Peyer's patch (tissue), 4 donors: ENCODE measurements at regions not wholly inside any gene's neighbourhood (a gene's known extent, or its start where the extent isn't known, plus 50 kb on each side); places are given as distances from the start of the nearest gene placed in this dataset.

ENCODE experiments used
- DNase-seq, 3 donors: peaks; one replicate each; pipeline ENCODE4 v3.0.0-alpha.2; 2017 to 2019
- H3K27ac ChIP-seq, 4 donors: fragments of 200-600 bp; sonication (generic); one replicate each; pipeline ENCODE4 v1.5.1; 2016 to 2019
- H3K27me3 ChIP-seq, 2 donors: fragments of 200-600 bp; sonication (generic); one replicate each; pipeline ENCODE4 v1.5.1; 2019
- H3K36me3 ChIP-seq, 3 donors: fragments of 200-600 bp; sonication (generic); one replicate each; pipeline ENCODE4 v1.5.1; 2016 to 2019
- H3K4me1 ChIP-seq, 4 donors: fragments of 200-600 bp; sonication (generic); one replicate each; pipeline ENCODE4 v1.5.1; 2016 to 2019
- H3K4me3 ChIP-seq, 4 donors: fragments of 200-600 bp; sonication (generic); 1 replicate in 3 of 4; 2 replicates in 1 of 4; pipeline ENCODE4 v1.5.1; 2016 to 2019; ENCODE audit warnings: mild to moderate bottlenecking in 1 of 4
- H3K9me3 ChIP-seq, 4 donors: fragments of 200-600 bp; sonication (generic); one replicate each; pipeline ENCODE4 v1.5.1; 2016 to 2019; ENCODE audit warnings: mild to moderate bottlenecking in 1 of 4
- POLR2A ChIP-seq, 2 donors: fragments of 450-650 bp; IDR thresholded peaks; one replicate each; pipeline ENCODE4 v1.5.1; 2017; ENCODE audit warnings: antibody characterized with exemption in 2 of 2, mild to moderate bottlenecking in 2 of 2, moderate library complexity in 2 of 2
- TF ChIP-seq, protein P1 (sequence below), 6 experiments: fragments of 450-650 bp in 4 of 6; fragments of 200-600 bp in 2 of 6; sonication (generic) in 1 of 6; IDR thresholded peaks; one replicate each; pipeline ENCODE4 v1.5.1; 2017 to 2019; ENCODE audit warnings: antibody characterized with exemption in 6 of 6, mild to moderate bottlenecking in 3 of 6, moderate library complexity in 1 of 6

DNA sequence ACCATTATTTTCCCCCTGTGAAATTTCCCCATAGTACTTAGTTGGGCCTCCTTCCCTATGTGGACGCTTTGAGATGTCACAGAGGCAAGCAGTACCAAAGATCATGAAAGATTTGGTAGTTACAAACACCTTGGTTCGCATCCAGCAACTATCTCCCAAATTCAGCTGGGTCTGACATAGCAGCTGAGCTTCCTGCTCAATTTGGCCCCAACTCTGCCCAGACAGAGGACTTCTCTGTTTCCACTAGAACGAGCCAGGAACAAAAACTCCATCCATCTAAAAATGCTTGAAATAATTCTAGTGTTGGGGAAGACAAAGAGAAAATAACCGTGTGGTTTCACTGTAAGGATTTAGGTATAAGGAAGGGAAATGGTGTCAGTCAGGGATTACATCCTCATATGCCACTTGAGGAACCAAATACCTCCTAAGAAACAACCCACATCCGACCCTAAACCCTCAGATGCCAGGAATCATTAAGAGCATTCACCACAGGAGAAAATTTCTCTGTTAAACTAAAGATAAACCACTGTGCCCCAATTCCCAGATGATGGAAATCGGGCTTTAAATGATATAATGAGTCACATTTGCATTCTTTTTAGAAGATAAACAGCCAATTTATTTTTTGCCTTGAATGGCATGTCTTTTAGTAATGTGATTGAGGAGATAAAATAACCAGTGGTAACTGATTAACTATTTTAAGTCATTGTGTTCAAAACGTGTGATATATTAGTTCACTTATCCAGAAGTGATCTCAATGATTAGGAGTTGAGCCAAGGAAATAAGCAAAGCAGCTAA, 103.7 kb upstream of the IFNG-AS1 start:
- Histone ChIP-seq H3K9me3 (no peaks in the 10 kb centered on the region), H3K36me3 (no peaks in the 10 kb centered on the region), H3K4me1 (no peaks in the 10 kb centered on the region), H3K27me3 (no peaks in the 10 kb centered on the region), H3K4me3 (no peak overlapping the region), H3K27ac (no peak overlapping the region)
- no peak for DNase-seq
- no peak for TF ChIP-seq POLR2A (IDR thresholded peaks at IDR 0.05)
- TF ChIP-seq, protein P1, sequence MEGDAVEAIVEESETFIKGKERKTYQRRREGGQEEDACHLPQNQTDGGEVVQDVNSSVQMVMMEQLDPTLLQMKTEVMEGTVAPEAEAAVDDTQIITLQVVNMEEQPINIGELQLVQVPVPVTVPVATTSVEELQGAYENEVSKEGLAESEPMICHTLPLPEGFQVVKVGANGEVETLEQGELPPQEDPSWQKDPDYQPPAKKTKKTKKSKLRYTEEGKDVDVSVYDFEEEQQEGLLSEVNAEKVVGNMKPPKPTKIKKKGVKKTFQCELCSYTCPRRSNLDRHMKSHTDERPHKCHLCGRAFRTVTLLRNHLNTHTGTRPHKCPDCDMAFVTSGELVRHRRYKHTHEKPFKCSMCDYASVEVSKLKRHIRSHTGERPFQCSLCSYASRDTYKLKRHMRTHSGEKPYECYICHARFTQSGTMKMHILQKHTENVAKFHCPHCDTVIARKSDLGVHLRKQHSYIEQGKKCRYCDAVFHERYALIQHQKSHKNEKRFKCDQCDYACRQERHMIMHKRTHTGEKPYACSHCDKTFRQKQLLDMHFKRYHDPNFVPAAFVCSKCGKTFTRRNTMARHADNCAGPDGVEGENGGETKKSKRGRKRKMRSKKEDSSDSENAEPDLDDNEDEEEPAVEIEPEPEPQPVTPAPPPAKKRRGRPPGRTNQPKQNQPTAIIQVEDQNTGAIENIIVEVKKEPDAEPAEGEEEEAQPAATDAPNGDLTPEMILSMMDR (IDR thresholded peaks at IDR 0.05): no peak

DNA sequence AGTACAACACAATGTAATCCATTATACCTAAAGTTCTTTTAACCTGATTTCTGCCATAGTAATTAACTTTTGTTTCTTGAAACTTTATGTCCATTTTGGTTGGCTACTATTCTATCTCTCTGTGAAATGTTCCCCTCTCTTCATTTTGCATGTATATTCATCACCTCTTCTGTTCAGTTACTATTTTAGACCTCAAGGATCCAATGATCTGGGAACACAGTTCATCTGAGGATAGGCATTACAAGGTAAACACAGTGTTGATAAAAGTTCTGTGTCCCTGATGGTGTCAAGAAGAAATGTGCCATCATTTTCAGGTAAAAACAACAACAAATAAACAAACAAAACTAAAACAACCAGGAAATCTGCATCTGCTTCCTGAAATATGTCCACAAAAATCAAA, 102.2 kb upstream of the IFNG-AS1 start:
- DNase-seq: no peak
- no peak overlapping the region for H3K27ac ChIP-seq
- H3K36me3 ChIP-seq: no peaks in the 10 kb centered on the region
- no peaks in the 10 kb centered on the region for H3K9me3 ChIP-seq
- TF ChIP-seq, protein P1 (IDR thresholded peaks at IDR 0.05): no peak
- no peak for TF ChIP-seq POLR2A (IDR thresholded peaks at IDR 0.05)
- H3K4me1 ChIP-seq: no peaks in the 10 kb centered on the region
- H3K27me3 ChIP-seq: no peaks in the 10 kb centered on the region
- H3K4me3 ChIP-seq: no peak overlapping the region

DNA sequence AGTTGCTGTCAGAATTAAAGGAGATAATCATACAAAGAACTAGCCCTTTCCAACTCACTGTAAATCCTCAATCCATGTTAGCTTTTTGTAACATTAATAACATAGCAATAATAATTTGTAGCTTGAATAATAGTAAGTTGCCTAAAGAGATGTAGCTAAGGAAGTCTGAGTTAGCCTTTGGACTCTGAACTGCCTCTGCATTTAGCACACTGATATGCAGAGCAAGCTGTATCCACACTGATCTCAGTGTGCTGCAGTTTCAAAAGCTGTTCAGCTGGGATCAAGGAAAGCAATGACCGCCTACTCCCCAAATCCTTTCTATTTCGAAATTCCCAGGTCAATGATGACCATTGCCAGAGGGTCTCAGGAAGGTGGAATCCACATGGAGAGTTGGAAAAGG, 99.3 kb upstream of the IFNG-AS1 start:
- Histone ChIP-seq H3K36me3 (no peaks in the 10 kb centered on the region), H3K4me1 (no peaks in the 10 kb centered on the region), H3K9me3 (no peaks in the 10 kb centered on the region), H3K4me3 (no peak overlapping the region), H3K27ac (no peak overlapping the region), H3K27me3 (no peaks in the 10 kb centered on the region)
- no peak for TF ChIP-seq POLR2A (IDR thresholded peaks at IDR 0.05)
- TF ChIP-seq, protein P1 (IDR thresholded peaks at IDR 0.05): no peak
- DNase-seq: no peak

DNA sequence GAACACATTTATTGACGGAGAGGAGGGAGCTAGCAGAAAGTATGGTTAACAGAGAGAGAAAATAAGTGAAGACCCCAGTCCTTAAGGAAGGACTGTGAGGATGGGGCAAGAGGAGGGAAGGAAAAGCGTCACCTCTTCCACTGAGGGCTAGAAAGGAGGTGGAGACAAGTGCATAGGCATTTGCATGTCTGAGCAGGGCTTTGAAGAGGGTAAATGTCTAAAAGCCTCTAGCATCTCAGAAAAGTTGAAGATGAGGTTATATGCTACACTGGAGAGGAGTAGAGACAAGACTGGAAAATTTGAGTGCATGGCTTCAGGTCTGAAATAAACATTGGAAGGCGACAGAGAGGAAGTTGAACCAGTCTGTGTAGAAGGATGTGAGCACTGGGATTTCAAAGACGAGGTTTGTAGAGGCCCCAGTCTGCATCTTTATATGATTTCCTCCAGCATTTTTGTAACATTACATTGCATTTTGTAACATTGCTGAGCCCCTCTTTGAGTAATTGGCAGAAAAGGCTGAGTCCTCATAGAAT, 98.5 kb upstream of the IFNG-AS1 start:
- no peak for DNase-seq
- Histone ChIP-seq H3K27me3 (no peaks in the 10 kb centered on the region), H3K9me3 (no peaks in the 10 kb centered on the region), H3K4me3 (no peak overlapping the region), H3K4me1 (no peaks in the 10 kb centered on the region), H3K27ac (no peak overlapping the region), H3K36me3 (no peaks in the 10 kb centered on the region)
- no peak for TF ChIP-seq POLR2A (IDR thresholded peaks at IDR 0.05)
- TF ChIP-seq, protein P1 (IDR thresholded peaks at IDR 0.05): no peak

DNA sequence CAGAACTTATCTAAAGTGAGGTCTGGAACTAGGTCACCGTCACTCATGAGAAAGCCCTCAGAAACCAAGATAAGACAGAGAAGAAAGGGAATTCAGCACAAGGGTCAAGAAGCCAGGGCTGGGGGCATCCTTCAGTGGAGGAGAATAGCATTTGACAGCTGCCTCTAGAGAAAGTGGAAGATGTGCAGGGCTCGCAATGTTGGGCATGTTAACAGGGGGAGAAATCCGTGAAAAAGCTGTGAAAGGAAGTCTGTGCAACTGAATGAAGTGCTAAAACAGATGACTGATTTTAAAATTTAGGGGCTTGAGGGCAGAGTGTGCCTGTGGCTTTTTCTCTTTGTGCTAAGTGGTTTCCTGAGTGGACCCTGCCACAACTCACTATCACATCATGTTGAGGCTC, 97.7 kb upstream of the IFNG-AS1 start:
- Histone ChIP-seq H3K4me1 (no peaks in the 10 kb centered on the region), H3K9me3 (no peaks in the 10 kb centered on the region), H3K4me3 (no peak overlapping the region), H3K36me3 (no peaks in the 10 kb centered on the region), H3K27me3 (no peaks in the 10 kb centered on the region), H3K27ac (no peak overlapping the region)
- TF ChIP-seq, protein P1 (IDR thresholded peaks at IDR 0.05): no peak
- TF ChIP-seq POLR2A (IDR thresholded peaks at IDR 0.05): no peak
- DNase-seq: no peak
